IPS-18a (cell line): ENCODE measurements at regions not wholly inside any gene's neighbourhood (a gene's known extent, or its start where the extent isn't known, plus 50 kb on each side); places are given as distances from the start of the nearest gene placed in this dataset.

Experiments used
- H3K27ac ChIP-seq: one replicate; pipeline ENCODE4 v1.5.1; 2013; ENCODE audit warnings: low read length
- H3K27me3 ChIP-seq: one replicate; pipeline ENCODE4 v1.6.1; 2013; ENCODE audit warnings: mild to moderate bottlenecking, low read length; ENCODE audit not compliant: control insufficient read depth, insufficient read depth
- H3K36me3 ChIP-seq: one replicate; pipeline ENCODE4 v1.6.1; 2013; ENCODE audit warnings: low read depth, low read length; ENCODE audit not compliant: control insufficient read depth
- H3K4me1 ChIP-seq: one replicate; pipeline ENCODE4 v1.6.1; 2013; ENCODE audit warnings: low read depth, low read length; ENCODE audit not compliant: control insufficient read depth
- H3K4me3 ChIP-seq: one replicate; pipeline ENCODE4 v1.5.1; 2013; ENCODE audit warnings: low read length
- H3K9ac ChIP-seq: one replicate; pipeline ENCODE4 v1.6.1; 2013; ENCODE audit warnings: mild to moderate bottlenecking, low read length, moderate library complexity
- H3K9me3 ChIP-seq: one replicate; pipeline ENCODE4 v1.6.1; 2013; ENCODE audit warnings: low read depth, low read length; ENCODE audit not compliant: control insufficient read depth

DNA sequence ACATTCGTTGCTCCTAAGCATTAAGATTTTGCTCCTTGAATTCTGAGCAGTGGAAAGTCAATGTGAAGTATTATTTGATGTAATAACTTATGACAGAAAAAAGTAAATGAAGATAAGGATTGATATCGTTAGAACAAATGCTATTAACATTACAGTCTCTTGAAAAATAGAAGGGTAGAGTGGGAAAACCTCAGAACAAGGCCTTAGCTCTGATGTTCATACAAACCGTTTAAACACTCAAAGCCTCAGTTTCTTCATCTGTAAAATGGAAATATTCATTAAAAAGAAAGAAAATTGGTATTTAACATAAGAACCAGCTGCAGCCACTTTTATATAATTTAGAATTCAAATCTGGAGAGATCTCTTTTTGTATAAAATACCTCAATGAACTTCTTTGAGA, 250.4 kb upstream of the NCKAP5 start:
- no peak overlapping the region for H3K9ac ChIP-seq
- peaks cover 4% of the 10 kb centered on the region for H3K4me1 ChIP-seq
- no peaks in the 10 kb centered on the region for H3K9me3 ChIP-seq
- H3K27ac ChIP-seq: no peak overlapping the region
- no peaks in the 10 kb centered on the region for H3K27me3 ChIP-seq
- no peak overlapping the region for H3K4me3 ChIP-seq
- no peaks in the 10 kb centered on the region for H3K36me3 ChIP-seq

DNA sequence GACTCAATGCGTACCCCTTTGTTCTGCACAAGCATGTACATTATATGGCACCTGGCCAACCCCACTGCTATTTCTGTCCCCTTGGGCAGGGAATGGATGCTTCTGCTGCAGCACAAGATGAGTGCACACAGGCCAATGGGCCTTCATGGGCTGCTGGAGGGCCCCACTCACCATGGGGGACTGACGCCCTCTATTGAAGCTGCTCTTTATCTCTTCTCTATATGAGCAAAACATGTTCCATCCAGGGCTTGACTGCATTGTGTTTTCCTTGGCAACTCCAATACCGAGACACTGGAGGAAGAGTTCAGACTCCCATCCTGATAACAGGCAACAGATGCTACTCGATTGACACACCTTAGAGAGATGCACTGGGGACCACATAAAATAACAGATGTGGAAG, 251.6 kb upstream of the NCKAP5 start:
- Histone ChIP-seq H3K9ac (no peak overlapping the region), H3K27me3 (no peaks in the 10 kb centered on the region), H3K4me3 (no peak overlapping the region), H3K9me3 (no peaks in the 10 kb centered on the region), H3K27ac (no peak overlapping the region), H3K4me1 (peaks cover 4% of the 10 kb centered on the region), H3K36me3 (no peaks in the 10 kb centered on the region)

DNA sequence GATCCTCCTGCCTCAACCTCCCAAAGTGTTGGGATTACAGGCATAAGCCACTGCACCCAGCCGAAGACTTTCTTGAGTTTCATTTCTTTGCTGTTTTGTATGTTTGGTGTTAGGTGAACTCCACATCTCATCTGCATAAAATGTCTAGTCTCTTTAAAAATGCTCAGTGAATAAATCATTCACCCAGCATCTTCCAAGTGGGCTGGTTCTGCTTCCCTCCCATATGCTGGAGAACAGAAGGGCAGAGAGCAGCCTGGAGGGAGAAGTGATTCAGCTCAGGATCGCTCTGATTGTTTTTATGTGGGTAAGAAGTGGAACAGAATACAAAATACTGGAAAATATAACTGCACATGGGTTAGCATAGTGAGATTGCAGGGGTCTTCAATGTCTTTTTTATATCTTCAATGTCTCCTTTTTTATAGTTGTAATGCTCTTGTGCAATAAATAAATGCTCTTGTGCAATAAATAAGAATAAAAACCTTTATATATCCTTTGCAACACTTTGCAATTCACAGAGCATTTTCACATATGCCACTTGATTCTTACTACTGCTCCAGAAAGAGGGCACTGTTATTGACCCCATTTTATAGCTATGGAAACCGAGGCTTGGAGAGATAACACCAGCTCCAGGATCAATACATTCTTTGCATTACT, 253.0 kb upstream of the NCKAP5 start:
- H3K36me3 ChIP-seq: no peaks in the 10 kb centered on the region
- H3K4me1 ChIP-seq: peaks cover 4% of the 10 kb centered on the region
- H3K9me3 ChIP-seq: no peaks in the 10 kb centered on the region
- H3K27ac ChIP-seq: no peak overlapping the region
- H3K9ac ChIP-seq: no peak overlapping the region
- no peak overlapping the region for H3K4me3 ChIP-seq
- no peaks in the 10 kb centered on the region for H3K27me3 ChIP-seq

DNA sequence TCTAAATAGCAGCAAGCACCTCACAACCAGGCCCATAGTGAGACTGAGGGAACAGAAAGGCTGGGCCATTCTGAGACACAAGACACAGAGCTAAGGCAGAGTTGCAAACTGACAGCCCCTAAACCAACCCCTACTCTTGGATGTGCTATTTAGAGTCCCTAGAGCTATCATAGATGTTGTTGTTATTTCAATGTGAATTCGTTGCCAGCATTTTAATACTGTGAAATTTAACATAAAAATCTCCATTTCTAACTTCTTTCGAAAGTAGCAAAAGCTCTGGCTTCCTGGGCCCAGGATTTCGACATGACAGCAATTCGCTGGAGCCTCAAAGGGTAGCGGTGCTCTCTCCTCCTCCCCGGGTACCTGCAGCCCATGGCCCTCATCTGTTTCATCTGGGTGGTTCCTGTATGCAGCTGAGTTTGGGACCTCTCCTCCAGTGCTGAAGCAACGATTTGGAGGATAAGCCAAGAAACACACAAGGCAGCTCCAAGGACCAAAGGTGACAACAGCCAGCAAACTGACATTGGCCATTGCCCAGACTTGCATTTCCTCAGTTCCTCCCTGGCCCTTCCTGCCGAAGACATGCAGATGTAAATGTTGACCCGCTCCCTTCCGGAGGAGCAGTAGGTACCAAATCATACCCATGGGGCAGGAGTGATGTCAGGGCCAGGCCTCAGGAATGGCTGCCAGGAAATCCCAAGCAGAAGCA, 254.4 kb upstream of the NCKAP5 start:
- H3K4me1 ChIP-seq: no peaks in the 10 kb centered on the region
- no peaks in the 10 kb centered on the region for H3K27me3 ChIP-seq
- no peak overlapping the region for H3K27ac ChIP-seq
- no peak overlapping the region for H3K4me3 ChIP-seq
- no peaks in the 10 kb centered on the region for H3K36me3 ChIP-seq
- H3K9ac ChIP-seq: no peak overlapping the region
- H3K9me3 ChIP-seq: no peaks in the 10 kb centered on the region

DNA sequence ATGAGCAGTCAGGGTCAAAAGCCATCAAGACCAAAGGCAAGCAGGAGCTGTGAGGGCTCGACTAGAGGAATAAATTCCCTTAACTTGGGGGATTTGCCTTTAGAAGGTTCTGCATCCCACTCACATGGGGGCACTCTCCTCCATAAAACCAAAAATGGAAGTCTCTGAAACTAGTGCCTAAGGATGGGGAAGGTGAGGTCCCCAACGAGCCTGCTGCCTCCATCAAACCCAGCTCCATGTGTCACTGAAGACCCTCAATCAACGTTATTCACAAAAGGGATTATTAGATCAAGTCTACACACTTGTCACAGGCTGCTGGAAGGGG, 254.9 kb upstream of the NCKAP5 start:
- Histone ChIP-seq H3K9ac (no peak overlapping the region), H3K4me3 (no peak overlapping the region), H3K27me3 (no peaks in the 10 kb centered on the region), H3K27ac (no peak overlapping the region), H3K36me3 (no peaks in the 10 kb centered on the region), H3K9me3 (no peaks in the 10 kb centered on the region), H3K4me1 (no peaks in the 10 kb centered on the region)

DNA sequence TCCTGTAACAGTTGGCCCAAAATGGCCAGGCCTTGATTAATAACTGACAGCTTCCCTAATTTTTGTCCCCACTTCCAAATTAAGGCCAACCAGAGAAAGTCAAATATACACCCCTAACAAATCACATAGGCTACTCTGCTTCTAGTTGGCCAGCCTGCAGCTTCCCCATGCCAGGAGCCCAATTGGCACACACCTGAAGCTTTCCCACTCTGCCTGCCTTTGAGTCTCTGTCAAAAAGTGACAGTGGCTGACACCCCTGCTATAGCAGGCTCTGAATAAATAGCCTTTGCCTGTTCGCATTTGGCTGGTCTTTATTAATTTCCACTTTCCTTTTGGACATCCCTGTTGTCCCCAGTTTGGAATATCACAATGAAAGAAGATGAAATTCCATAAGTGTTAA, 256.6 kb upstream of the NCKAP5 start:
- no peaks in the 10 kb centered on the region for H3K9me3 ChIP-seq
- no peak overlapping the region for H3K27ac ChIP-seq
- no peaks in the 10 kb centered on the region for H3K27me3 ChIP-seq
- H3K4me3 ChIP-seq: no peak overlapping the region
- H3K4me1 ChIP-seq: no peaks in the 10 kb centered on the region
- H3K9ac ChIP-seq: no peak overlapping the region
- H3K36me3 ChIP-seq: no peaks in the 10 kb centered on the region

DNA sequence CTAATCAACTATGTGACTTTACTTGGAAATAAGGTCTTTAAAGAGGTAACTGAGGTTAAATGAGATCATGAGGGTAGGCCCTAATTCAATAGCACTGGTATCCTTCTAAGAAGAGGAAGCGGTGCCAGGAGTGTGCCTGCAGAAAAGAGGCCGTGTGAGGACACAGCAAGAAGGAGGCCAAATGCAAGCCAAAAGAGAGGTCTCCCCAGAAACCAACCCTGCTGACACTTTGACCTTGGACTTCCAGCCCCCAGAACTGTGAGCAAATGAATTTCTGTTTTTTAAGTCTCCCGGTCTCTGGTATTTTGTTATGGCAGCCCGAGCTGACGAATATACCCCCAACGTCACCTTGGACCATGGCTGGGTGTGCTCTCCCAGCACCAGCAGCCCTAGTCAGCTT, 257.5 kb upstream of the NCKAP5 start:
- H3K4me3 ChIP-seq: no peak overlapping the region
- no peak overlapping the region for H3K9ac ChIP-seq
- H3K4me1 ChIP-seq: no peaks in the 10 kb centered on the region
- H3K9me3 ChIP-seq: no peaks in the 10 kb centered on the region
- no peaks in the 10 kb centered on the region for H3K27me3 ChIP-seq
- no peaks in the 10 kb centered on the region for H3K36me3 ChIP-seq
- no peak overlapping the region for H3K27ac ChIP-seq

DNA sequence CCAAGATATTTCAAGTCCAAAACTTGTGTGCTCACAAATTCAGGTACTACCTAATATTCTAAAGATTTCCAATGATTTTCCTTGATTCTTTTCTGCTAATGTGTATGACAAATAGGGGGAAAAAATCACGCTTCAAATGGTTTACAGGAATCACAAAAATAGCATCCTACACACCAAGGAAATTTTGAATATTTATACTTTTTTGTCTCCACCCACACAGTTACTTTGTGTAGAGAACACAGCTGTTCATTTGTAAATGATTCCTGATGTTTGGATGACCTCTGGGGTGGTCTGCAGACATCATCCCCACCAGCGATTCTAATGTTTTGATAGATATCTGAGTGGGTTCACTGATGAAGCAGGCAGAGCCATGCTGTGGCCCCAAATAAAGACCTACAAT, 260.6 kb upstream of the NCKAP5 start:
- no peak overlapping the region for H3K4me3 ChIP-seq
- no peaks in the 10 kb centered on the region for H3K9me3 ChIP-seq

DNA sequence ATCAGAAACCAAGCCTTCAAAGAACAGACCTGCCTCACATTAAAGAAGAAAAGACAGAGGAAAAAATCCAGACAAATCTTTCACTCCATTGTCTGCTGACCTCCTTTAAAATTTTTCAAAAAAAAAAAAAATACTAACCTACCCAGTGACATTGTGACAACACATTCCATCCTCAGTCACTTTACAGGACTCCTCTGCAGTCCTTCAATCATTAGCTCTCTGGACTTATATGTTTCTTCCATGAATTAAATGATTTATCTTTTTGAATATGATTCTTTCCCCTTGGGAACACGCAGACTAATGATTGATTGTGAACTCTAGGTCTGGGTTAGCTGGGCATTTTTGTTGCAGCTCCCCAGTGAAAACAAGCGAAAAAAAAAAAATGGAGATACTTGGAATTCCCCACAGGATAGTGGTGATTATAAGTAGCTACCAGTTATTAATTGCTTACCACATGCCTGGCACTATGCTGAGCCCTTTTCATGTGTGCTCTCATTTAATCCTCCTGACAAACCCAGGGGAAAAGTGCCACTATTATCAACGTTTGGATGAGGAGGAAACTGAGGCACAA, 261.3 kb upstream of the NCKAP5 start:
- no peaks in the 10 kb centered on the region for H3K4me1 ChIP-seq
- H3K9ac ChIP-seq: no peak overlapping the region
- no peak overlapping the region for H3K4me3 ChIP-seq
- no peaks in the 10 kb centered on the region for H3K27me3 ChIP-seq
- no peaks in the 10 kb centered on the region for H3K36me3 ChIP-seq
- H3K9me3 ChIP-seq: no peaks in the 10 kb centered on the region
- no peak overlapping the region for H3K27ac ChIP-seq

More for the DNA sequence above, 260.6 kb upstream of the NCKAP5 start:
- no peaks in the 10 kb centered on the region for H3K27me3 ChIP-seq
- H3K36me3 ChIP-seq: no peaks in the 10 kb centered on the region
- H3K9ac ChIP-seq: no peak overlapping the region
- no peaks in the 10 kb centered on the region for H3K4me1 ChIP-seq
- H3K27ac ChIP-seq: no peak overlapping the region

DNA sequence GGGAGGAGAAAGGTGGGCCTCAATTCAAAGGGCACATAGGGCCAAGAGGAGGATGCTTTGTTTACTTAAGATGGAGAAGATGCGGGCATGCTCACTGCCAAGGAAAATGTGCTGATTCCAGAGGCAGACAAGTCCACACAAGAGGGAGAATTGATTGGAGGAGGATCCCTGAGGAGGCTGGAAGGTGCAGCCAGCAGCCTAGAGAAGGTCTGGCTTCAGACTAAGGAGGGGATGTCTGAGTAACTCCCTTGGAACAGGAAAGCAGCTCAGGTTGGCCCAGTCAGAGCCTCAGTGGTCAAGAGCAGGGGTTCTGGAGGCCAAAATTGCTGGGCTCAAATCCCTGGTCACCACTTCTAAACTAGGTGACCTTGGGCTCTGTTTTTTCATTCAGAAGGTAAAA, 265.5 kb upstream of the NCKAP5 start:
- no peaks in the 10 kb centered on the region for H3K36me3 ChIP-seq
- no peak overlapping the region for H3K9ac ChIP-seq
- H3K27ac ChIP-seq: no peak overlapping the region
- H3K9me3 ChIP-seq: no peaks in the 10 kb centered on the region
- no peaks in the 10 kb centered on the region for H3K27me3 ChIP-seq
- no peaks in the 10 kb centered on the region for H3K4me1 ChIP-seq
- H3K4me3 ChIP-seq: no peak overlapping the region

DNA sequence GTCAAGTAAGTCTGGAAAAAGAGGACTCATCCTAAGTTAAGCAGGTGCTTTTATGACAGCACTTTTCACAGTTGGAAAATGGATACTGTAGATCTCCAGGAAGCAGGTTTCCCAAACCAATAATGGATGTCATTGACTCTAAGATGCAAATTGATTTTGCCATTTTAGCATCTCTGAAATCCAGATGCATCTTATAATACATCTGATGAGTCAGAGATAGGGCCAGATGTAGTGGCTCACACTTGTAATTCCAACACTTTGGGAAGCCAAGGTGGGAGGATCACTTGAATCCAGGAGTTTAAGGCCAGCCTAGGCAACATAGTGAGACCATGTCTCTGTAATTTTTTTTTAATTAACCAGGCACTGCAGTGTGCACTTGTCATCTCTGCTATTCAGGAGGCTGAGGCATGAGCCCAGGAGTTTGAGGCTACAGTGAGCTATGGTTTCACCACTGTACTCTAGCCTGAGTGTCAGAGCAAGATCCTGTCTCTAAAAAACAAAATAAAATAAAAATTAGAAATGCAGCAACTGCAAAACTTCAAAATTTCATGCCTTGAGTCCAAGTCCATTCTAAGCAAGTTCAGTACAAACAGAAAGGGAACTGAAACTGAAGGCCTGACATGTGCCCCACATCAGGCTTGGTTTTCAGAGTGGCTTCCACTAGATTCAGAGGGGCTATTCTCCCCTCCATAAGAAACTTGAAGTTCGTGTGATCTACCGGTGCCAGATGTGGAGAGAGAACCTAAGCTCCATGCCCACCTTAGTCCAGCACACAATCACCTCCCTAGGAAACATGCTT, 267.8 kb upstream of the NCKAP5 start:
- no peak overlapping the region for H3K27ac ChIP-seq
- no peak overlapping the region for H3K9ac ChIP-seq
- H3K4me1 ChIP-seq: no peaks in the 10 kb centered on the region
- H3K27me3 ChIP-seq: no peaks in the 10 kb centered on the region
- no peaks in the 10 kb centered on the region for H3K9me3 ChIP-seq
- H3K36me3 ChIP-seq: no peaks in the 10 kb centered on the region
- no peak overlapping the region for H3K4me3 ChIP-seq
